Fibroblast of pulmonary artery (primary cell): ENCODE measurements at regions not wholly inside any gene's neighbourhood (a gene's known extent, or its start where the extent isn't known, plus 50 kb on each side); places are given as distances from the start of the nearest gene placed in this dataset.

Experiments used
- DNase-seq: peaks from one replicate; pipeline ENCODE4 v3.0.0-alpha.2; 2010; ENCODE audit warnings: low read depth
- H3K4me3 ChIP-seq: replicated peaks from 2 replicates; pipeline ENCODE4 v1.5.1; 2011; ENCODE audit warnings: low read depth, mild to moderate bottlenecking, control low read depth, low read length, moderate library complexity
- TF ChIP-seq, protein P1 (sequence below): IDR thresholded peaks from 2 replicates; pipeline ENCODE4 v1.5.1; 2011; ENCODE audit warnings: mild to moderate bottlenecking, control low read depth, low read length, inconsistent platforms; ENCODE audit errors: missing control alignments

DNA sequence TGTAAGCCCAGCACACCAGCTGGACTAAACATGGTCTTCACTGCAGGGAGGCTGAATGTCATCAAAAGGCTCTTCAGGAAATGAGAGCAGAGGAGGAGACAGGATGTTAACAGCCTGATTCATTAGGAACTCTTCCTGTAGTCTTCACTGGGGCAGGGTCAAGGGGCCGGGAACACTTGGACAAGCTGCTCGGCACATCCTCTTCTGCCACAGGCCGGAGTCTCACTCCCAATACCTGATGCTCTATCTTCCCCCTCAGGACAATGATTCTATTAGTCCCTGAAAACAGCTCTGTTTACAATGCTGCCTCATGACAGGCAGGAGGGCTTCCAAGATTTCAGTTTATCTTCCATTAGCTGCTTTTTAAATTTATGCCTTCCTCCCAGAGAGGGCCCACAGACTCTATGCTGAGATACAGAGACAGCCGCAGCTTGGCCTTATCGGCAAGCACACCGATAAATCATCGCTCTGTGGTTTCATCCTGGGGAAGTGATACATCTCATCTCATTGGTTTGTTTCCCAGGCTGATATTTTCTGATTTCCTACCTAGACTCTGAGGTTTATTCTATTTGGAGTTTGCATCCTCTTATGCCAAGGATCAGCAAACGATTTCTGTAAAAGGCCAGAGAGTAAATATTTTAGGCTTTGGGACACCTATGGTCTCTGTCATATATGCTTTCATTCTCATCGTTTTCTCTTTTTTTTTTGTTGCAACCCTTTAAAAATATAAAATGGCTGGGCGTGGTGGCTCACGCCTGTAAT lies 214.0 kb upstream of the ASIC2 start:
- no peak overlapping the region for H3K4me3 ChIP-seq
- peak; percentile 42 for DNase-seq

DNA sequence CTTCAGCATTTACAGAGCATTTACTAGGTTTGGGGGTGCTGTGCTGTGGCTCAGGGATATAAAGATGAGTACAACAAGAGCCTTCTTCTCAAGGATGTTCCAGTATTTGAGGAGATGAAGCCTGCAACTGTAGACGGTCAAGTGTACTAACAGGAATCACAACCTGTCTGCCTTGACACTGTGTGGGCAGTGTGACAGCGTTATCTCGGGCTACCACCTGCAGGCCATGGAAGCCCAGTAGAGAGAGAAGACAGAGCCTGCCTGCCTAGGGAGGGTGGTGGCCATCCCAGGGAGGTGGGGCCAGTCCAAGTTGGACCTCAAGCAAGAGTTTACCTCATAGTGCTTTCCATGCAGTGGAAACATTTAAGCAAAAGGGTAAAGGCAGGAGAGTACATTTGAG lies 215.1 kb upstream of the ASIC2 start:
- no peak for DNase-seq
- TF ChIP-seq, protein P1, sequence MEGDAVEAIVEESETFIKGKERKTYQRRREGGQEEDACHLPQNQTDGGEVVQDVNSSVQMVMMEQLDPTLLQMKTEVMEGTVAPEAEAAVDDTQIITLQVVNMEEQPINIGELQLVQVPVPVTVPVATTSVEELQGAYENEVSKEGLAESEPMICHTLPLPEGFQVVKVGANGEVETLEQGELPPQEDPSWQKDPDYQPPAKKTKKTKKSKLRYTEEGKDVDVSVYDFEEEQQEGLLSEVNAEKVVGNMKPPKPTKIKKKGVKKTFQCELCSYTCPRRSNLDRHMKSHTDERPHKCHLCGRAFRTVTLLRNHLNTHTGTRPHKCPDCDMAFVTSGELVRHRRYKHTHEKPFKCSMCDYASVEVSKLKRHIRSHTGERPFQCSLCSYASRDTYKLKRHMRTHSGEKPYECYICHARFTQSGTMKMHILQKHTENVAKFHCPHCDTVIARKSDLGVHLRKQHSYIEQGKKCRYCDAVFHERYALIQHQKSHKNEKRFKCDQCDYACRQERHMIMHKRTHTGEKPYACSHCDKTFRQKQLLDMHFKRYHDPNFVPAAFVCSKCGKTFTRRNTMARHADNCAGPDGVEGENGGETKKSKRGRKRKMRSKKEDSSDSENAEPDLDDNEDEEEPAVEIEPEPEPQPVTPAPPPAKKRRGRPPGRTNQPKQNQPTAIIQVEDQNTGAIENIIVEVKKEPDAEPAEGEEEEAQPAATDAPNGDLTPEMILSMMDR: no peak
- H3K4me3 ChIP-seq: no peak overlapping the region

More for the DNA sequence above, 214.0 kb upstream of the ASIC2 start:
- TF ChIP-seq, protein P1: no peak

DNA sequence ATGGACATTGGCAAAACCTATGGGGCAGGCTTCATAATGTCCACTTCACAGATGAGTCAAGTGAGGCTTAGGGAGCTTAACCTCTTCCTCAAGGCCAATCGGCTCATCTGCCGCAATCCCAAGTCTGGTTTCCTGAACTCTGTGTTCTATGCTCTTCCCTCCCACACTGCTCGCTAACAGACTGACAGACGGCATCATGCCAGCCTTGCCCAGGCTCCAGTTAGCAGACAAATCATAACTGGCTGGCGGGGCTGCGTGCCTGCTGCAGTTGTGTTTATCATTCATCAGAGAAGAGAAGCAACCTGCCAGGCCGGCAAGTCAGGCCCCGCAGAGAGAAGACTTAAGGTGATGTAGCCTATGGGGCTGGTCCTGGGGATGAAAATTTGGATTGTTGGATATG lies 216.2 kb upstream of the ASIC2 start:
- TF ChIP-seq, protein P1: no peak
- DNase-seq: peak; percentile 5
- H3K4me3 ChIP-seq: no peak overlapping the region

DNA sequence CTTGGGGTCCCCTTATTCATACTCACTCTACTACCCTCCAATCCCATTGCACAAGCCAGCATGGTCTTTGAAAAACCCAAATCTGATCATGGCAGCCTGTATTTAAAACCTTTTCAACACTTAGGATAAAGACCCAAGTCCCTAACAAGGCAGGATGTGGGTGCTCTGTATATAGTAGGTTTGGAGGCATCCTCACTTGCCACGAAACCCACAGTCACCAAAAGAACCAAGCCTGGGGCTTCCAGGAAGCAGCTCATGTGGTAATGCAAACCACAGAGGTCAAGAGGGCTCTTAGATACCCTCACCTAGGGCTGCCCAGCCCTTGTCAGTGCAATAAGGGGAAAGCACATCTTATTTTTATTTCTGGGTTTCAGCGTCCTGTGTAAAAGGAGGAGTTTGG lies 218.6 kb upstream of the ASIC2 start:
- no peak overlapping the region for H3K4me3 ChIP-seq
- TF ChIP-seq, protein P1: no peak
- DNase-seq: no peak

DNA sequence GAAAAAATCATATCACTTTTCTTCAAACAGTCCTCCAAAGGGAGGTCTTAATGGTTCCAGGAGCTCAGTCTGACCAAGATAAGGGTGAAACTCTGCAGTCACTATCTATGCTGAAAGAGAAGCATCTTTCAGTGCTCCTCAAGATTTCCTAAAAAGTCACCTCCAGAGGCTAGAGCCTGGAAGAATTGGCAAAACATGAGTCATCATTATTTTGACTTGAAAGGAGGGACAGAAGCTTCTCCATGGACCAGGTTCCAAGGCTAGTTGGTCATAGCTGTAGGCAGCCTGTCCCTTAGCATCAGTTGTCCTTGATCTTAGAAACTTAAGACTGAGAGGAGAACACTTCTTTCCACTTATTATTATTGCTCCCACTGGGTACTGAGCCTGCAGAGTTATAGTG lies 219.0 kb upstream of the ASIC2 start:
- TF ChIP-seq, protein P1: no peak
- H3K4me3 ChIP-seq: no peak overlapping the region
- DNase-seq: no peak

DNA sequence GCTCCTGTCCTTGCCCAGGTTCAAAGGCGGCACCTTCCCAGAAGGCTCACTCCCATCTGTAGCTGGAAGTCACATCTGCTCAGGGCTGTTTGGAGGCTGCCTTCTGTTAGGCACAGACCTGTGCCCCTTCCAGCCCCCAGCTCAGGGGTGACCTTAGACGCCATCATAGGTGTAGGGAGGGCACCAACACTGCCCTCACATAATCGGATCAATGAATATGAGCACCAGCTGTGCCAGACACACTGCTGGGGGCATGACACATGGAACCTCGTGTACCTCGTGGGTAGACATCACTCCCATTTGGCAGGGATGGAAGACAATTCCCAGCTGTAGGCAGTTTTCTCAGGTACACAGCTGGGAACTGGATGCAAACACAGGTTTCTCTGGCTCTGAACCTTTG lies 220.7 kb upstream of the ASIC2 start:
- H3K4me3 ChIP-seq: no peak overlapping the region
- TF ChIP-seq, protein P1: no peak
- DNase-seq: no peak

DNA sequence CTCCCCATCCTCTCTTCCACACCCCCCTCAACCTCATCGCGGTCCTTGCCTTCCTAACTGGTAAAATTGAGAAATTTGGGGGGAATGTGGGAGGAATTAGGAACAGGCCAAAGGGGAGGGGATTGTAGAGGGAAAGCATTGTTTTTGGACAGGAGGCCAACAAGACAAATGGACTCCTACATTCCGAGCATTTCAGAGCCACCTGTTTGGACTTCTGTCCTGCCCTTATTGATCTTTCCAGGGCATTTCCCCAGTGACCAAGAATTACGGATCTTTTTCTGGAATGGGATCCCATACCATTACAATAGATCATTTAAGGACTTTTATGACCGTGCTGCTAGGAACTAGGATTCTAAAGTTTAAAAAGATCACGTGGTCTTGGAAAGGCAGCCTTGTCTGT lies 221.3 kb upstream of the ASIC2 start:
- TF ChIP-seq, protein P1: no peak
- no peak for DNase-seq
- H3K4me3 ChIP-seq: no peak overlapping the region
